ENCODE measurements at regions not wholly inside any gene's neighbourhood (a gene's known extent, or its start where the extent isn't known, plus 50 kb on each side); places are given as distances from the start of the nearest gene placed in this dataset.

DNA sequence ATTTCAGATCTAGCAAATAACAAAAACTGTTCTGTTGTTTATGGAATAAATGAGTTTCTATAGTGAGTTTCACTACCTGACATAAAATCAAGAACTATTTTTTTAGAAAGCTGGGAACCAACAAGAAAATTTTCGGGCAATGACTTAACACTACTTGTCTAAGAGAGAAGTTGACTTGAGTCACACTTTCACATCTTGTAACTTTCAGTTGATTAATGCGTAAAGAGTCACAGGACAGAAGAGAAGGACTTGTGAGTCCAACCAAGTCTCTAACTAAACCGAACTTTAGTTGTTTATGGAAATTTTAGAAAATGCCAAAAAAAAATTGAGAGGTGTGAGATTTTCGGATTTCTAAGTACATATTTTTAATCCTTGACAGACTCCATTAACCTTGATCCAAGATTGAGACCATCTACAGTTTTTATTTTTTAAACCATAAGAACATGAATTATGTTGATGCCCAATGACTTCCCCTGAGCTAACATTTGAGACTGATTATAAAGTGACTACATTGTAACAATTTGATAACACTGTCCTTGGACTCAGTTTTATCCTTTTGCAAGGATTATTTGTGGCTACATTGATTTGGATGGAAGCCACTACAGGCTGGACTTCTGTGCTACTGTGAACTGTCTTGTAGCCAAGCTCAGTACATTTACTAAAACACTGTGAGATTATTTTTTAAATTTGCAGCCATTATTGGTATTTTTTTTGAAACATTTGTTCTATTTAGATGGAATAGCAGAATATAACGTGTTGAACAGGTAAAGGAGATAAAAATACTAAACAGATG, 284.0 kb downstream of the PTPRC start:
- no peaks in the 10 kb centered on the region for H3K4me1 ChIP-seq (ENCODE audit: control insufficient read depth in 2 of 3, insufficient read depth in 2 of 3, low read depth in 1 of 3, low read length in 3 of 3)

DNA sequence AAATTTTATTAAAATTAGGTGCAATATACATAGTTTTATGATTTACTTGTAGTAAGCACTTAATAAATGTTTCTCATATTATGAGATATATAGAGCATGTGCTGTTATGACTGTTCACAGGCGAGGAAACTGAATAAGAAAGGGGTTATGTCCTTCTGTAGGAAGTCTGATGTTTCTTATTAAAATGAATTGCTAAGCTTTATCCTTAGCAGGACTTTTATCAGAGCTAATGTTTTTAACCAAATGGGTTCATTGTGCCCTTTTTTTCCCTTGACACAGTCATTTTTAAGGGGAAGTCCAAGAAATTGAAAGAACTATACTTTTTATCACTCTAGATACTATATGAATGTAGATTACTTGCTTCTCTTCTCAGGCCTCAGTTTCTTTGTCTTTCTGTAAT, 285.2 kb downstream of the PTPRC start:
- Histone ChIP-seq H3K36me3 (ENCODE audit: control insufficient read depth in 2 of 3, insufficient read depth in 3 of 3, low read length in 3 of 3) (no peaks in the 10 kb centered on the region), H3K27me3 (ENCODE audit: control insufficient read depth, insufficient read depth, low read length) (no peaks in the 10 kb centered on the region), H3K4me1 (ENCODE audit: control insufficient read depth in 2 of 3, insufficient read depth in 2 of 3, low read depth in 1 of 3, low read length in 3 of 3) (no peaks in the 10 kb centered on the region), H3K4me3 (ENCODE audit: low read length in 3 of 3) (no peak overlapping the region), H3K9ac (ENCODE audit: low read length in 3 of 3) (no peak overlapping the region), H3K27ac (ENCODE audit: low read depth in 2 of 2, low read length in 2 of 2) (no peak overlapping the region), H3K9me3 (ENCODE audit: control insufficient read depth in 2 of 3, insufficient read depth in 1 of 3, low read length in 3 of 3) (no peaks in the 10 kb centered on the region)
- DNase-seq (no peak), FAIRE-seq (no peak)
- intact Hi-C loops (cut with DNase I), result no loop called here
- TF ChIP-seq, protein P1, sequence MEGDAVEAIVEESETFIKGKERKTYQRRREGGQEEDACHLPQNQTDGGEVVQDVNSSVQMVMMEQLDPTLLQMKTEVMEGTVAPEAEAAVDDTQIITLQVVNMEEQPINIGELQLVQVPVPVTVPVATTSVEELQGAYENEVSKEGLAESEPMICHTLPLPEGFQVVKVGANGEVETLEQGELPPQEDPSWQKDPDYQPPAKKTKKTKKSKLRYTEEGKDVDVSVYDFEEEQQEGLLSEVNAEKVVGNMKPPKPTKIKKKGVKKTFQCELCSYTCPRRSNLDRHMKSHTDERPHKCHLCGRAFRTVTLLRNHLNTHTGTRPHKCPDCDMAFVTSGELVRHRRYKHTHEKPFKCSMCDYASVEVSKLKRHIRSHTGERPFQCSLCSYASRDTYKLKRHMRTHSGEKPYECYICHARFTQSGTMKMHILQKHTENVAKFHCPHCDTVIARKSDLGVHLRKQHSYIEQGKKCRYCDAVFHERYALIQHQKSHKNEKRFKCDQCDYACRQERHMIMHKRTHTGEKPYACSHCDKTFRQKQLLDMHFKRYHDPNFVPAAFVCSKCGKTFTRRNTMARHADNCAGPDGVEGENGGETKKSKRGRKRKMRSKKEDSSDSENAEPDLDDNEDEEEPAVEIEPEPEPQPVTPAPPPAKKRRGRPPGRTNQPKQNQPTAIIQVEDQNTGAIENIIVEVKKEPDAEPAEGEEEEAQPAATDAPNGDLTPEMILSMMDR (IDR thresholded peaks at IDR 0.05; ENCODE audit: borderline replicate concordance, extremely low read depth, insufficient read depth), result no peak

More for the DNA sequence above, 284.0 kb downstream of the PTPRC start:
- DNase-seq (no peak), FAIRE-seq (no peak)
- Histone ChIP-seq H3K27ac (ENCODE audit: low read depth in 2 of 2, low read length in 2 of 2) (no peak overlapping the region), H3K9ac (ENCODE audit: low read length in 3 of 3) (no peak overlapping the region), H3K4me3 (ENCODE audit: low read length in 3 of 3) (no peak overlapping the region), H3K27me3 (ENCODE audit: control insufficient read depth, insufficient read depth, low read length) (no peaks in the 10 kb centered on the region), H3K9me3 (ENCODE audit: control insufficient read depth in 2 of 3, insufficient read depth in 1 of 3, low read length in 3 of 3) (no peaks in the 10 kb centered on the region), H3K36me3 (ENCODE audit: control insufficient read depth in 2 of 3, insufficient read depth in 3 of 3, low read length in 3 of 3) (no peaks in the 10 kb centered on the region)
- intact Hi-C loops (cut with DNase I), result no loop called here
- TF ChIP-seq, protein P1 (IDR thresholded peaks at IDR 0.05; ENCODE audit: borderline replicate concordance, extremely low read depth, insufficient read depth), result no peak

DNA sequence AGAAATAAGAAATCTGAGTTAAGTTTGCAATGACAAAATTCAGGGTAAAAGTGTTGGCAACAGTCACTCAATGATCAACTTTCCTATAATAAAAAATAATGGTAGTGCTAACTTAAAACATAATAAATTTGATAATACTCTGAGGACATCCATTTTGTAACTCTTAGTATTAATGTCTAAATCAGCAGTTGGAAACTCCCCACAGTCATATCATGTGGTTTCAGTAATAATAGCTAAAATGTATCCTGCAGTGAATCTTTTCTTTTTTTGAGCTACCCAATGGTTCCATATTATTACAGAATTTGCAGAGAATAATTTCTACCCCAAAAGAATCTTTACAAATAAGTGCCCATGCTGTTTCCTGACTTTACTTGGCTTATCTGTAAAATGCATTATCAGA, 286.7 kb downstream of the PTPRC start:
- H3K4me3 ChIP-seq (ENCODE audit: low read length in 3 of 3), result no peak overlapping the region
- H3K36me3 ChIP-seq (ENCODE audit: control insufficient read depth in 2 of 3, insufficient read depth in 3 of 3, low read length in 3 of 3), result no peaks in the 10 kb centered on the region
- FAIRE-seq, result no peak
- H3K27ac ChIP-seq (ENCODE audit: low read depth in 2 of 2, low read length in 2 of 2), result no peak overlapping the region
- DNase-seq, result no peak
- H3K27me3 ChIP-seq (ENCODE audit: control insufficient read depth, insufficient read depth, low read length), result no peaks in the 10 kb centered on the region
- no peak overlapping the region for H3K9ac ChIP-seq (ENCODE audit: low read length in 3 of 3)
- intact Hi-C loops (cut with DNase I), result no loop called here
- H3K4me1 ChIP-seq (ENCODE audit: control insufficient read depth in 2 of 3, insufficient read depth in 2 of 3, low read depth in 1 of 3, low read length in 3 of 3), result peaks cover 0 to 2% (median 0%) of the 10 kb centered on the region in 3 donors
- TF ChIP-seq, protein P1 (IDR thresholded peaks at IDR 0.05; ENCODE audit: borderline replicate concordance, extremely low read depth, insufficient read depth), result no peak
- H3K9me3 ChIP-seq (ENCODE audit: control insufficient read depth in 2 of 3, insufficient read depth in 1 of 3, low read length in 3 of 3), result no peaks in the 10 kb centered on the region

All from kidney (tissue), 13 donors.